ENCODE measurements at regions not wholly inside any gene's neighbourhood (a gene's known extent, or its start where the extent isn't known, plus 50 kb on each side); places are given as distances from the start of the nearest gene placed in this dataset.

DNA sequence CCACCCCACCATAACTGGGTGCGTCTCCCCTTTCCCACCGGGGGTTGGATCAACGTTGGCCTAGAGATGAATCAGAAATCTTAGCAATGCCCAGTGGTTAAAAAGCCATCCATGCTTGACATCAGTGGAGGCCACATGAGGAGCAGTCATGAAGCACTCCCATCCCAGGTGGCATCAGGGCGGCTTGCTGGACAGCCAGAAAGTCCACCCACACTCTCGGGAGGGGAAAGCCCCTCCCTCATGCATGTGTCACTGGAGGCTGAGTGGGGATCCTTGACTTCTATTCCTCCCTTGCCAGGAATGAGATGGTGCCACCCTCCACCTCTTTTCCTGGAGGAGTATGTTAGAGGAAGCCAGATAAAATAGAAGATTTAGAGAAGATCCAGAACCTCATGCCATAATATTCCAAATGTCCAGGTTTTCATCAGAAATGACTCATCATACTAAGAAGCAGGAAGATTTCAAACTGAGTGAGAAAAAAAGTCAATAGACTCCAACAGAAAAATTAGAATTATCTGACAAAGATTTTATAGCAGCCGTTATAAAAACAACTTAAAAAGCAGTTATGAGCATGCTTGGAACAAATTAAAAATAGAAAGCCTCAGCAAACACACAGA is 507.1 kb upstream of the ID2 start:
- TF ChIP-seq REST (IDR thresholded peaks at IDR 0.05; ENCODE audit: insufficient read depth in 1 of 2, low read depth in 2 of 2, low read length in 2 of 2) (no peak), SIN3A (IDR thresholded peaks at IDR 0.05; ENCODE audit: borderline replicate concordance, insufficient read depth, low read length) (no peak), TAF1 (IDR thresholded peaks at IDR 0.05; ENCODE audit: borderline replicate concordance, insufficient read depth, low read length) (no peak), POLR2AphosphoS5 (IDR thresholded peaks at IDR 0.05; ENCODE audit: low read depth, low read length) (no peak), FOXP2 (optimal IDR thresholded peaks at IDR 0.05; ENCODE audit: borderline replicate concordance, extremely low read depth, extremely low read length, insufficient read depth) (no peak)

GRCh38 chr2:8176887-8177286 is 505.0 kb upstream of the ID2 start:
- no peak for TF ChIP-seq REST (IDR thresholded peaks at IDR 0.05; ENCODE audit: insufficient read depth in 1 of 2, low read depth in 2 of 2, low read length in 2 of 2)
- no peak for TF ChIP-seq SIN3A (IDR thresholded peaks at IDR 0.05; ENCODE audit: borderline replicate concordance, insufficient read depth, low read length)
- no peak for TF ChIP-seq FOXP2 (optimal IDR thresholded peaks at IDR 0.05; ENCODE audit: borderline replicate concordance, extremely low read depth, extremely low read length, insufficient read depth)
- no peak for TF ChIP-seq POLR2AphosphoS5 (IDR thresholded peaks at IDR 0.05; ENCODE audit: low read depth, low read length)
- TF ChIP-seq TAF1 (IDR thresholded peaks at IDR 0.05; ENCODE audit: borderline replicate concordance, insufficient read depth, low read length) = no peak

DNA sequence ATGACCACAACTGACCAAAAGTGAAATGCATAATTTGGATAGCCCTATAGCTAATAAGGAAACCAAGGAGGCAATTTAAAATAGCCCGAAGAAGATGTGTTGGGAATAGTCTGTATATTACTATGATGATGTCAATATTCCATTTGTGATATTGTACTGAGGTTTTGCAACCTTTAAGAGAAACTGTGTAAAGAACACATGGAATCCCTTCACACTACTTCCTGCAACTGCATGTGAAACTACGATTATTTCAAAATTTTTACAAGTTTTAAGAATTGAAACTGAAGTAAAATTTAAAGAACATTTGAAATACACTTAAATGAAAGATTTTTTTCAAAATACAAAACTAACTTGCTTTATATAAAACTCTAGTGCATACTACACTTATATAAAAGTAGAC is 504.3 kb upstream of the ID2 start:
- TF ChIP-seq REST (IDR thresholded peaks at IDR 0.05; ENCODE audit: insufficient read depth in 1 of 2, low read depth in 2 of 2, low read length in 2 of 2) = no peak
- no peak for TF ChIP-seq SIN3A (IDR thresholded peaks at IDR 0.05; ENCODE audit: borderline replicate concordance, insufficient read depth, low read length)
- TF ChIP-seq POLR2AphosphoS5 (IDR thresholded peaks at IDR 0.05; ENCODE audit: low read depth, low read length) = no peak
- TF ChIP-seq TAF1 (IDR thresholded peaks at IDR 0.05; ENCODE audit: borderline replicate concordance, insufficient read depth, low read length) = no peak
- TF ChIP-seq FOXP2 (optimal IDR thresholded peaks at IDR 0.05; ENCODE audit: borderline replicate concordance, extremely low read depth, extremely low read length, insufficient read depth) = no peak

GRCh38 chr2:8178911-8179310 is 502.9 kb upstream of the ID2 start:
- TF ChIP-seq POLR2AphosphoS5 (IDR thresholded peaks at IDR 0.05; ENCODE audit: low read depth, low read length) (no peak), TAF1 (IDR thresholded peaks at IDR 0.05; ENCODE audit: borderline replicate concordance, insufficient read depth, low read length) (no peak), SIN3A (IDR thresholded peaks at IDR 0.05; ENCODE audit: borderline replicate concordance, insufficient read depth, low read length) (no peak), REST (IDR thresholded peaks at IDR 0.05; ENCODE audit: insufficient read depth in 1 of 2, low read depth in 2 of 2, low read length in 2 of 2) (no peak), FOXP2 (optimal IDR thresholded peaks at IDR 0.05; ENCODE audit: borderline replicate concordance, extremely low read depth, extremely low read length, insufficient read depth) (no peak)
